A673 (cell line): ENCODE measurements at regions not wholly inside any gene's neighbourhood (a gene's known extent, or its start where the extent isn't known, plus 50 kb on each side); places are given as distances from the start of the nearest gene placed in this dataset.

Experiments
- BruUV-seq: library from RNA; stranded (reverse); fragments of 400-500 nt; replicated peaks from 2 replicates; lab custom pipeline; 2021; lab: Mats Ljungman, UMichigan
- CTCF ChIA-PET: fragments of 300-600 bp; sonication (Branson Sonifier 250); formaldehyde crosslinking; loops from one replicate; lab custom pipeline; 2022; ENCODE audit warnings: antibody characterized with exemption; lab: Charles Lee
- POLR2A ChIA-PET: fragments of 300-600 bp; sonication (Branson Sonifier 250); formaldehyde crosslinking; loops from one replicate; lab custom pipeline; 2022; ENCODE audit warnings: antibody characterized with exemption; ENCODE audit not compliant: low non-redundant PET; lab: Charles Lee
- DNase-seq: peaks from one replicate; pipeline ENCODE4 v3.0.0-alpha.2; 2015; ENCODE audit warnings: low spot score
- H3K27ac ChIP-seq: fragments of 200-600 bp; sonication (generic); 2 replicates; pipeline ENCODE4 v1.5.1; 2016; ENCODE audit warnings: mixed run types, low read depth, mild to moderate bottlenecking, mixed read lengths, antibody characterized with exemption, low read length; ENCODE audit not compliant: poor library complexity, severe bottlenecking
- H3K27me3 ChIP-seq: fragments of 200-600 bp; sonication (generic); replicated peaks from 2 replicates; pipeline ENCODE4 v1.6.1; 2017; ENCODE audit warnings: mixed run types, low read depth, mild to moderate bottlenecking, mixed read lengths, antibody characterized with exemption, low read length; ENCODE audit not compliant: insufficient read depth, poor library complexity
- H3K36me3 ChIP-seq: fragments of 200-600 bp; sonication (generic); 2 replicates; pipeline ENCODE4 v1.6.1; 2016; ENCODE audit warnings: mixed run types, mild to moderate bottlenecking, mixed read lengths, antibody characterized with exemption, low read length; ENCODE audit not compliant: insufficient read depth, poor library complexity, severe bottlenecking
- H3K4me1 ChIP-seq: fragments of 200-600 bp; sonication (generic); 2 replicates; pipeline ENCODE4 v1.6.1; 2017; ENCODE audit warnings: mixed run types, mild to moderate bottlenecking, mixed read lengths, antibody characterized with exemption, low read length; ENCODE audit not compliant: insufficient read depth, poor library complexity, severe bottlenecking
- H3K4me3 ChIP-seq: fragments of 200-600 bp; sonication (generic); 2 replicates; pipeline ENCODE4 v1.5.1; 2016; ENCODE audit warnings: low read depth, mixed run types, mild to moderate bottlenecking, mixed read lengths, low read length; ENCODE audit not compliant: poor library complexity, severe bottlenecking
- H3K9me3 ChIP-seq: fragments of 200-600 bp; sonication (generic); 2 replicates; pipeline ENCODE4 v1.6.1; 2016; ENCODE audit warnings: mixed run types, low read depth, mild to moderate bottlenecking, mixed read lengths, antibody characterized with exemption, low read length; ENCODE audit not compliant: poor library complexity, severe bottlenecking
- CTCF ChIP-seq: fragments of 300-800, 200-600 bp; sonication (generic); conservative IDR thresholded peaks from 2 replicates; pipeline ENCODE4 v1.5.1; 2017; ENCODE audit warnings: low read depth, mild to moderate bottlenecking, antibody characterized with exemption, low read length, moderate library complexity, mixed read lengths
- EZH2 ChIP-seq: fragments of 200-600 bp; sonication (generic); IDR thresholded peaks from 2 replicates; pipeline ENCODE4 v1.6.1; 2017; ENCODE audit warnings: borderline replicate concordance, low read depth, mild to moderate bottlenecking, mixed read lengths, antibody characterized with exemption, low read length; ENCODE audit not compliant: poor library complexity, severe bottlenecking
- intact Hi-C: fragments of 100-400 bp; cut with micrococcal nuclease; formaldehyde crosslinking; loops from one replicate; pipeline ENCODE4 v1.10.0; 2022; ENCODE audit not compliant: unreplicated experiment

- no TSS peak for BruUV-seq
- Histone ChIP-seq H3K4me1 (no peaks in the 10 kb centered on the region), H3K36me3 (no peaks in the 10 kb centered on the region), H3K27me3 (no peaks in the 10 kb centered on the region), H3K27ac (no peak overlapping the region), H3K9me3 (peaks cover 11% of the 10 kb centered on the region), H3K4me3 (no peak overlapping the region)
- TF ChIP-seq CTCF, result no peak
- no peak for TF ChIP-seq EZH2
- ChIA-PET POLR2A (no interaction called here), CTCF (no interaction called here)
- DNase-seq, result no peak
- intact Hi-C loops, result no loop called here
Observed at GRCh38 chr10:54962134-54962900, 161.3 kb upstream of the PCDH15 start.

DNA sequence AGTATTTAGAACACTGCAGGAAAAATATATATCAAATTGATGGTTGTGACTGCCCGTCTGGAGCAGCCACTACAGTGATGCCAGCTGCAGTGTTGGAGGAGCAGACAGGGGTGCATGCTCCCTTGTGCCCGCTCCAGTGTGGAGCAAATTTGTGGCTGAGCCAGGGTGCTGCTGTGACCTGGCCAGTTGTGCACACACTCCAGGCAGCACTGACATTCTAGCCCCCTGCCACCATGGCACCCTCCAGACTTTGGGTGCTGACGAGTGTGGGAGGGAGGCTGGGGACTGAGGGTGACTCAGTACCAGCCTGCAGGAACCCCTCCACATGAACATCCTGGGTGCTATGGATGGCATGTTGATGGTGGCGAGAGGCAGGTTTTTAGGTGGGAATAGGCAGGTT lies 160.0 kb upstream of the PCDH15 start:
- ChIA-PET CTCF (no interaction called here), POLR2A (no interaction called here)
- Histone ChIP-seq H3K36me3 (no peaks in the 10 kb centered on the region), H3K27me3 (no peaks in the 10 kb centered on the region), H3K27ac (no peak overlapping the region), H3K4me3 (no peak overlapping the region), H3K4me1 (no peaks in the 10 kb centered on the region), H3K9me3 (peaks cover 11% of the 10 kb centered on the region)
- DNase-seq, result no peak
- intact Hi-C loops, result no loop called here
- TF ChIP-seq EZH2 (no peak), CTCF (no peak)
- BruUV-seq, result no TSS peak

DNA sequence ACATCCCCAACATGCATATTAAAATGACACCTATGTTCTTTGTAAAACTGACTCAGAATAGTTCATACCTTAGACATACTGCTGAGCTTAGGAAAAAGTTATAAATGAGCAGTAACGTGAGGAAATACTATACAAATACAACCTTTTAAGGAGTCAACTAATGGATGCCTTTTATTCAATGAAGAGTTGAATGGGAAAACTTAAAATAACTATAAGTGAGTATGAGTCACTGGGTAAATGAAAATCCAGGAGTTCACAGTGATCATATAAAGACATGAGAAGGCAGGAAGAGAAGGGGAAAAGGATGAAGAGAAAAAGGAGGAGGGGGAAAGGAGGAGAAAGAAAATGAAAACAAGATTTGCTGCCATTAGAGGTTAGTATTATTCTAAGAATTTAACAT lies 157.8 kb upstream of the PCDH15 start:
- no peaks in the 10 kb centered on the region for H3K36me3 ChIP-seq

More for the DNA sequence above, 157.8 kb upstream of the PCDH15 start:
- no peaks in the 10 kb centered on the region for H3K4me1 ChIP-seq
- H3K27me3 ChIP-seq, result no peaks in the 10 kb centered on the region
- no peak overlapping the region for H3K4me3 ChIP-seq
- TF ChIP-seq EZH2, result no peak
- TF ChIP-seq CTCF, result no peak
- BruUV-seq, result no TSS peak
- no peak overlapping the region for H3K27ac ChIP-seq
- no peak for DNase-seq
- H3K9me3 ChIP-seq, result peaks cover 13% of the 10 kb centered on the region
- CTCF ChIA-PET, result no interaction called here
- intact Hi-C loops, result no loop called here
- POLR2A ChIA-PET, result no interaction called here
